GM12892 (cell line): ENCODE measurements at regions not wholly inside any gene's neighbourhood (a gene's known extent, or its start where the extent isn't known, plus 50 kb on each side); places are given as distances from the start of the nearest gene placed in this dataset.

Source experiments
- POLR2A ChIP-seq: IDR thresholded peaks from 2 replicates; pipeline ENCODE4 v1.6.1; 2011; ENCODE audit warnings: low read depth, low read length, control low read depth
- POLR2AphosphoS5 ChIP-seq: IDR thresholded peaks from 2 replicates; pipeline ENCODE4 v1.6.1; 2011; ENCODE audit warnings: low read depth, low read length, control low read depth
- TAF1 ChIP-seq: IDR thresholded peaks from 2 replicates; pipeline ENCODE4 v1.6.1; 2011; ENCODE audit warnings: low read depth, mild to moderate bottlenecking, control low read depth, low read length, borderline replicate concordance

GRCh38 chr1:8083739-8084484 is 57.8 kb upstream of the ERRFI1 start:
- TF ChIP-seq POLR2A = no peak
- TF ChIP-seq TAF1 = no peak
- no peak for TF ChIP-seq POLR2AphosphoS5
